Right atrium auricular region (tissue), 2 donors: ENCODE measurements at regions not wholly inside any gene's neighbourhood (a gene's known extent, or its start where the extent isn't known, plus 50 kb on each side); places are given as distances from the start of the nearest gene placed in this dataset.
"Not testable (repeated sequence)": the region's sequence is repeated elsewhere in the genome, so short reads cannot be mapped to it uniquely, and the experiment has no call there.

Experiments used
- DNase-seq: peaks from one replicate; pipeline ENCODE4 v3.0.0-alpha.2; 2019; ENCODE audit warnings: low spot score
- H3K27ac ChIP-seq, 2 donors: fragments of 200-600 bp; sonication (generic); 1 replicate in 1 of 2; 2 replicates in 1 of 2; pipeline ENCODE4 v1.5.1; 2016 to 2019
- H3K27me3 ChIP-seq, 2 donors: fragments of 200-600 bp; sonication (generic); one replicate each; pipeline versions ENCODE4 v1.5.1 to v1.6.0; 2017 to 2019
- H3K36me3 ChIP-seq: fragments of 200-600 bp; sonication (generic); one replicate; pipeline ENCODE4 v1.5.1; 2016
- H3K4me1 ChIP-seq, 2 donors: fragments of 200-600 bp; sonication (generic); one replicate each; pipeline versions ENCODE4 v1.5.1 to v1.6.0; 2017 to 2019
- H3K4me3 ChIP-seq, 2 donors: fragments of 200-600 bp; sonication (generic); 1 replicate in 1 of 2; 2 replicates in 1 of 2; pipeline ENCODE4 v1.5.1; 2017 to 2019; ENCODE audit warnings: mild to moderate bottlenecking in 1 of 2, moderate library complexity in 1 of 2
- H3K9me3 ChIP-seq, 2 donors: fragments of 200-600 bp; sonication (generic); one replicate each; pipeline ENCODE4 v1.5.1; 2019
- TF ChIP-seq, protein P1 (sequence below), 2 donors: fragments of 200-600 bp; sonication (generic); IDR thresholded peaks; one replicate each; pipeline ENCODE4 v1.5.1; 2019; ENCODE audit warnings: antibody characterized with exemption in 2 of 2

DNA sequence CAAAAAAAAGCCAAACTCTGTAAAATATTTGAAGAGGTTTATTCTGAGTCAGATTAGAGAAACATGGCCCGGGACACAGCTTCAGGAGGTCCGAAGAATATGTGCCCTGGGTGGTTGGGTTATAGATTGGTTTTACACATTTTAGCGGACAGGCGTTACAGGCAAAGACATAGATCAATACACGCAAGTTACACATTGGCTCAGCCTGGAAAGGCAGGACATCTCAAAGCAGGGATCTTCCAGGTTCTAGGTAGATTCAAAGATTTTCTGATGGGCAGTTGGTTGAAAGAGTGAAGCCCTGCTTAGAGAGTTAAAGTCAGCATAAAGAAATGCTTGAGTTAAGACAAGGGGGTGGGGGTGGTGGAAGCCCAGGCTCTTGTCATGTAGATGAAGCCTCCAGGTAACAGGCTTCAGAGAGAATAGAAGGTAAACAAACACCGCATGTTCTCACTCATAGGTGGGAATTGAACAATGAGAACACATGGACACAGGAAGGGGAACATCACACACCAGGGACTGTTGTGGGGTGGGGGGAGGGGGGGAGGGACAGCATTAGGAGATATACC, 464.3 kb upstream of the ADARB2 start:
- Histone ChIP-seq H3K36me3 (no peaks in the 10 kb centered on the region), H3K4me3 (no peak overlapping the region), H3K27ac (no peak overlapping the region), H3K9me3 (peaks cover 0 to 10% of the 10 kb centered on the region in 2 donors), H3K4me1 (no peaks in the 10 kb centered on the region), H3K27me3 (no peaks in the 10 kb centered on the region)
- TF ChIP-seq, protein P1, sequence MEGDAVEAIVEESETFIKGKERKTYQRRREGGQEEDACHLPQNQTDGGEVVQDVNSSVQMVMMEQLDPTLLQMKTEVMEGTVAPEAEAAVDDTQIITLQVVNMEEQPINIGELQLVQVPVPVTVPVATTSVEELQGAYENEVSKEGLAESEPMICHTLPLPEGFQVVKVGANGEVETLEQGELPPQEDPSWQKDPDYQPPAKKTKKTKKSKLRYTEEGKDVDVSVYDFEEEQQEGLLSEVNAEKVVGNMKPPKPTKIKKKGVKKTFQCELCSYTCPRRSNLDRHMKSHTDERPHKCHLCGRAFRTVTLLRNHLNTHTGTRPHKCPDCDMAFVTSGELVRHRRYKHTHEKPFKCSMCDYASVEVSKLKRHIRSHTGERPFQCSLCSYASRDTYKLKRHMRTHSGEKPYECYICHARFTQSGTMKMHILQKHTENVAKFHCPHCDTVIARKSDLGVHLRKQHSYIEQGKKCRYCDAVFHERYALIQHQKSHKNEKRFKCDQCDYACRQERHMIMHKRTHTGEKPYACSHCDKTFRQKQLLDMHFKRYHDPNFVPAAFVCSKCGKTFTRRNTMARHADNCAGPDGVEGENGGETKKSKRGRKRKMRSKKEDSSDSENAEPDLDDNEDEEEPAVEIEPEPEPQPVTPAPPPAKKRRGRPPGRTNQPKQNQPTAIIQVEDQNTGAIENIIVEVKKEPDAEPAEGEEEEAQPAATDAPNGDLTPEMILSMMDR (IDR thresholded peaks at IDR 0.05), result no peak
- DNase-seq, result no peak

DNA sequence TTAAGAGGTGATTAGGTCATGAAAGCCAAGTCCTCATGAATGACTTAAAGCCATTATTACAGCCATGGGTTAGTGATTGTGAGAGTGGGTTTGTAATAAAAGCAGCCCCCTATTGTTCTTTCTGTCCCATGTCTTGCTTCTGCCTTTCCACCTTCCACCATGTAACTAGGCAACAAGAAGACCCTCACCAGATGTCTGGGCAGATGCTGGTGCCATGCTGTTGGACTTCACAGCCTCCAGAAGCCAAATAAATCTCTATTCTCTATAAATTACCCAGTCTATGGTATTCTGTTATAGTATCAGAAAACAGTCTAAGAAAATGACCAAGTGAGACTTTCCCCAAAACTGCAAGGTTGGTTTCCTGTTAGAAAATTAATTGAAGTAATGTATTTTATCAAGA, 460.3 kb upstream of the ADARB2 start:
- no peak overlapping the region for H3K27ac ChIP-seq
- TF ChIP-seq, protein P1 (IDR thresholded peaks at IDR 0.05), result no peak
- H3K9me3 ChIP-seq, result peaks cover 0 to 10% of the 10 kb centered on the region in 2 donors
- H3K27me3 ChIP-seq, result no peaks in the 10 kb centered on the region
- DNase-seq, result no peak
- H3K36me3 ChIP-seq, result no peaks in the 10 kb centered on the region
- H3K4me3 ChIP-seq, result no peak overlapping the region
- no peaks in the 10 kb centered on the region for H3K4me1 ChIP-seq

DNA sequence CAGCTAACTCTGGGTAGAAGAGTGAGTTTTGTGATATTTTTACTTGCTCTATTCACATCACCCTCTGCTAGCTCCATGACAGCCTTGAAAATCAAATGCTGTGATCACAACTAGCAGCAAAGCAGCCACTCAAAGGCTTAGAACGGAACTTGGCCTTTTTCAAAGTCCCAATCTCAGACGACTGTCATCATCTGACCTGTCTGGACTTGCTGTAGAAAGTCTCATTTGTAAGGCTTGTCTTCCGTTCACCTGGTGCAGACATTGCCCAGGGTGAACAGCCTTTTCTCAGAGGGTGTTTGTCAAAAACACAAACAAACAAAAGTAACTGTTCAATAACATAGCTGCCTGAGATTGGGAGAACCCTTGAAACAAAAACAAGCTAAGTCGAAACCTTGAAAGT, 458.9 kb upstream of the ADARB2 start:
- TF ChIP-seq, protein P1 (IDR thresholded peaks at IDR 0.05), result no peak
- no peak overlapping the region for H3K4me3 ChIP-seq
- no peak overlapping the region for H3K27ac ChIP-seq
- peaks cover 0 to 10% of the 10 kb centered on the region in 2 donors for H3K9me3 ChIP-seq
- DNase-seq, result no peak
- no peaks in the 10 kb centered on the region for H3K36me3 ChIP-seq
- no peaks in the 10 kb centered on the region for H3K4me1 ChIP-seq
- H3K27me3 ChIP-seq, result no peaks in the 10 kb centered on the region

DNA sequence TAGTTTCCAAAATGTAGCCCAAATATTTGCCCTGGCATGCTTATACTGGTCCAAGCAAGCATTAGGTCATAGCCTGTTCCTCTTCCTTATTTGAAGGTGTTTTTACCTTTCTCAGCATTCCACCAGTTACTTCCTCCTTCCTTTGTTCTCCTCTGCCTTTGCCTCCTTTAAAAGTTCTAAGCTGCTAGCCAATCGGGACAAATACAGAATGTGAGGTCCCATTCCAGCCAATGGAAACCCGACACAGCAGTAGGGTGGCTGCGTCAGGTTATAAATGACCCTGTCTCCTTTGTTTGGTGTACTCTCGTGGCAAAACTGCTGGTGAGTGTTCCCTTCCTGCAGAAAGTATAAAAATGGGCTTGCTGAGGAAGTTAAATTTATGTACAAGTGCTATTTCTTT, 452.0 kb upstream of the ADARB2 start:
- not testable (repeated sequence) for H3K27ac ChIP-seq, H3K27me3 ChIP-seq, H3K36me3 ChIP-seq, H3K9me3 ChIP-seq, H3K4me3 ChIP-seq, DNase-seq, H3K4me1 ChIP-seq

DNA sequence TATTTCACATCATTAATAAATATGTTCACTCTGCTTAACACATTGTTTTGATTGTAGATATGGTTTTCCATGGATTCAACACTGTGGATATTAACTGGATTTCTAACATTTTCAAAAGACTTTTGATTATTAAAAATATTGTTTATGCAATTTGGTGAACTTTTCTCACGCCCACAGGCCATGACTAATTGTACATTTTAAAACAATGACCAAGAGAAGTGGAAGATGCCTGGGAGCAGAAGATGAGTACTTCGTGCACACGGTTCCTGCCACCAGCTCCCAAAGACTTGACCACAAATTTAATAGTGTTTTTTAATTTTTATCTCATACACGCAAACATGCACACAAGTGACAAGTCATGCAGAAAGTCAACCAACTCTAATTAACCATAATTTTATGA, 451.0 kb upstream of the ADARB2 start:
- Histone ChIP-seq H3K36me3 (no peaks in the 10 kb centered on the region), H3K4me3 (no peak overlapping the region), H3K27me3 (no peaks in the 10 kb centered on the region), H3K9me3 (peaks cover 0 to 2% of the 10 kb centered on the region in 2 donors), H3K27ac (no peak overlapping the region), H3K4me1 (no peaks in the 10 kb centered on the region)
- DNase-seq, result no peak
- TF ChIP-seq, protein P1 (IDR thresholded peaks at IDR 0.05), result no peak

DNA sequence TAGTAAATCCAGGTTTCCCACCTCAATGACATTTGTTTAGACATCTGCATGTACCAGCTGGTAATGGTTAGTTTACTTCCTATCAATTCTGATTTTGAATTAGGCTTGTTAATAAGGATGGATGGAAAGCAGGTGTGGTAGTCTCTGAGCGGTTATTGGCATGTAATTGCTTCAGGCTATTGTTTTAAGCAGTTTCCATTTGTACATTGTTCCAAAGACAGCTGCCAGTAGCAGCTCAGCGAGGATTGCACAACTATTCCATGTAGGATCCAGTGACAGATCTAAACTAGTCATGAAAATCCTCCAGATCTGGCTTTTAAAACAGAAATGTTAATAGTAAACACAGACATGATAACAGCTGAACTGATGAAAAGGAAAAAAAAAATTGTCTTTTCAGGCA, 436.0 kb upstream of the ADARB2 start:
- Histone ChIP-seq H3K36me3 (no peaks in the 10 kb centered on the region), H3K4me3 (no peak overlapping the region), H3K9me3 (no peaks in the 10 kb centered on the region), H3K4me1 (no peaks in the 10 kb centered on the region), H3K27ac (no peak overlapping the region), H3K27me3 (no peaks in the 10 kb centered on the region)
- no peak for DNase-seq
- TF ChIP-seq, protein P1 (IDR thresholded peaks at IDR 0.05), result no peak
